GM12891 (cell line): ENCODE measurements at regions not wholly inside any gene's neighbourhood (a gene's known extent, or its start where the extent isn't known, plus 50 kb on each side); places are given as distances from the start of the nearest gene placed in this dataset.

Experiments
- POLR2A ChIP-seq: IDR thresholded peaks from 2 replicates; pipeline ENCODE4 v1.6.1; 2011; ENCODE audit warnings: low read depth, low read length, control low read depth
- TAF1 ChIP-seq: IDR thresholded peaks from 2 replicates; pipeline ENCODE4 v1.6.1; 2011; ENCODE audit warnings: low read depth, low read length, control low read depth

DNA sequence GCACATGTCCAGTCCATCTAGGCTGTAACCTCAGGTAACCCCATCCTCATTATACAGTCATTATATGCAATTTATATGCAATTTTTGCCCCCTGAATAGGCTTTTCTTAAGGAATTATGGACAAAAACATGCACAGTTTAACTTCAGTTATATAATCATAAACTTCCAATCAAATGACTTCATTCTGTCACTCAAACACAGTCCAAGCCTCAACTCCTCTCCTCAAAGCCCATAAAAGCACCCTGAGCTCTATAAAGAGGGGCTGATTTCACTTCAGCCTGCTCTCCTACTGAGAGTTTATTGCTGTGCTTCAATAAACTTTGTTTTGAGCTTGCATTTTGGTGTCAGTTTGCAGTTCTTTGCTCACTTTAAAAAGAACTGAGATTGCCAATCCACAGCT is 1805.5 kb downstream of the BRINP3 start:
- no peak for TF ChIP-seq TAF1
- no peak for TF ChIP-seq POLR2A
